OCI-LY3 (cell line): ENCODE measurements at regions not wholly inside any gene's neighbourhood (a gene's known extent, or its start where the extent isn't known, plus 50 kb on each side); places are given as distances from the start of the nearest gene placed in this dataset.

Source experiments
- CTCF ChIP-seq: fragments of 200-600, 300-600 bp; sonication (generic); IDR thresholded peaks from 2 replicates; pipeline ENCODE4 v1.5.1; 2014; ENCODE audit warnings: antibody characterized with exemption, low read length, low read depth
- EZH2phosphoT487 ChIP-seq: fragments of 200-600 bp; shearing (Covaris generic); IDR thresholded peaks from 2 replicates; pipeline ENCODE4 v1.6.1; 2018; ENCODE audit warnings: antibody characterized with exemption, mixed run types, low read depth

GRCh38 chr1:22225858-22226589 is 83.1 kb upstream of the WNT4 start:
- TF ChIP-seq CTCF: no peak
- TF ChIP-seq EZH2phosphoT487: no peak
